AG09309 (cell line): ENCODE measurements at regions not wholly inside any gene's neighbourhood (a gene's known extent, or its start where the extent isn't known, plus 50 kb on each side); places are given as distances from the start of the nearest gene placed in this dataset.
"Not testable (repeated sequence)": the region's sequence is repeated elsewhere in the genome, so short reads cannot be mapped to it uniquely, and the experiment has no call there.

ENCODE experiments used
- DNase-seq: peaks from one replicate; pipeline ENCODE4 v3.0.0-alpha.2; 2010; ENCODE audit warnings: low read depth
- H3K4me3 ChIP-seq: 2 replicates; pipeline ENCODE4 v1.5.1; 2011; ENCODE audit warnings: mild to moderate bottlenecking, low read depth, low read length, moderate library complexity; ENCODE audit not compliant: control insufficient read depth
- TF ChIP-seq, protein P1 (sequence below): IDR thresholded peaks from 2 replicates; pipeline ENCODE4 v1.5.1; 2011; ENCODE audit warnings: mild to moderate bottlenecking, low read depth, low read length, inconsistent platforms; ENCODE audit not compliant: insufficient read depth, control insufficient read depth; ENCODE audit errors: missing control alignments

GRCh38 chr2:16750175-16750924 is 84.7 kb upstream of the CYRIA start:
- DNase-seq: no peak
- TF ChIP-seq, protein P1, sequence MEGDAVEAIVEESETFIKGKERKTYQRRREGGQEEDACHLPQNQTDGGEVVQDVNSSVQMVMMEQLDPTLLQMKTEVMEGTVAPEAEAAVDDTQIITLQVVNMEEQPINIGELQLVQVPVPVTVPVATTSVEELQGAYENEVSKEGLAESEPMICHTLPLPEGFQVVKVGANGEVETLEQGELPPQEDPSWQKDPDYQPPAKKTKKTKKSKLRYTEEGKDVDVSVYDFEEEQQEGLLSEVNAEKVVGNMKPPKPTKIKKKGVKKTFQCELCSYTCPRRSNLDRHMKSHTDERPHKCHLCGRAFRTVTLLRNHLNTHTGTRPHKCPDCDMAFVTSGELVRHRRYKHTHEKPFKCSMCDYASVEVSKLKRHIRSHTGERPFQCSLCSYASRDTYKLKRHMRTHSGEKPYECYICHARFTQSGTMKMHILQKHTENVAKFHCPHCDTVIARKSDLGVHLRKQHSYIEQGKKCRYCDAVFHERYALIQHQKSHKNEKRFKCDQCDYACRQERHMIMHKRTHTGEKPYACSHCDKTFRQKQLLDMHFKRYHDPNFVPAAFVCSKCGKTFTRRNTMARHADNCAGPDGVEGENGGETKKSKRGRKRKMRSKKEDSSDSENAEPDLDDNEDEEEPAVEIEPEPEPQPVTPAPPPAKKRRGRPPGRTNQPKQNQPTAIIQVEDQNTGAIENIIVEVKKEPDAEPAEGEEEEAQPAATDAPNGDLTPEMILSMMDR: no peak
- no peak overlapping the region for H3K4me3 ChIP-seq

DNA sequence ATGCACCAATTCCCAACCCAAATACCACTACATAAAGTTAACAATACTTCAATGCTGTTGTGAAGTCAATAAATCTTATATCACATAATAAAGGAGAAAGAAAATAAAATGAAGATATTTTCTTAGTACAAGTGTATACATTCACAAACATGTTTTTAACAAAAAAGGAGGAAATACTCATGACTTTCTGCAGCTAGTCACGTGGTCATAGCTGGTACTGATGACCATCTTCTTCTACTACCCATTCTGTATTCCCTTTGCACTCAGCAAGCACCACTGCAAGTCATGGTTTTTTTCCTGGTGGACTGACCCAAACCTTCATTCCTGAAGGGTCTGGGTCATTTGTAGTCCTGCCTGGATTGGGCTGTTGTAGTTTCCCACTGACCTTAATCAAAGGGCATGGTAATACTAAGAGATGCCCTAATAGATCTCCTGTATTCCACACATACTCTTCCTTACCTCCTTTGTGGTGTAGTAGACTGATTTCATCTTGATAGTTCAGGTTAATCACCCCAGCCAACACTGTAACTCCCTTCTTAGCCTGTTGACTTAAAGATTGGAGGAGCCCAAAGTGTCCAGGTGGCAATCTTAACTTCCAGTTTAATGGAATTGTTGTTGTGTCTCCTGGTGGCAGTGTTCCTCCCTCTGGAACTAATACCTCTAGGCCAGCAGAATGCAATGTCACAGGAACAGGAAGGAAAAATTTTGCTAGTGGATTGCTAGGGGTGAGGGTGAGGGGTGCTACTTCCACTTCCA is 83.1 kb upstream of the CYRIA start:
- H3K4me3 ChIP-seq, DNase-seq: not testable (repeated sequence)

DNA sequence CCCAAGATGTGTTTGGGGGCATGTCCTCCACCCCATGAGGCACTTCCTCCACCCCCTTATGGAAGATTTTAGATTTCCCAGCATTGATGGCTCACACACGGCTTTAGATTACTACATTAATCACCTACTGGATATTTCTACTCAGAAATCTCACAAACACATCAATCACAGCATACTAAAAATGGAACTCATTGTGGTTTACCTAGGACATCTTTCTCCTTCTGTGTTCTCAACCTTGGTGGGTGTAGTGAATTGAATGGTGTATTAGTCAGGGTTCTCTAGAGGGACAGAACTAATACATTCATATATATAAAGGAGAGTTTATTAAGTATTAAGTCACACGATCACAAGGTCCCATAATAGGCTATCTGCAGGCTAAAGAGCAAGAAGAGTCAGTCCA is 82.1 kb upstream of the CYRIA start:
- no peak overlapping the region for H3K4me3 ChIP-seq
- DNase-seq: no peak
- TF ChIP-seq, protein P1: no peak

DNA sequence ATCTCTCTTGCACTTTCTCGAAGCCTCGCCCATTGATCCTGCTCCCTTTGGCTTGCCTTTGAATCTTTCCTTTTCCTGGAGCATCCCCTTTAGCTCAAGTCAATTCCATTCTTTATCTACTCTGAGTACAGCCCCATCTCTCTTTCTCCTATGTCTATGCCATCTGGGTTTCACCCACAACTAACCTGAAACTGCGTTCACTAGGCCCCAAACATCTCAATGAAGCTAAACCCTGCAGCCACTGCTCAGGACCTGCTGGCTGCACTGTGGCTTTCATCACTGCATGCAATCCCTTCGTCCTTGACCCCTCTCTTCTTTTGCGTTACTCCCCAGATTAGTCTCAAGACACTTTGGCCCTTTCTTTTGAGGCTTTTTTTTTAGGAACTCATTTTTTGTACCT is 81.6 kb upstream of the CYRIA start:
- no peak for DNase-seq
- TF ChIP-seq, protein P1: no peak
- no peak overlapping the region for H3K4me3 ChIP-seq

DNA sequence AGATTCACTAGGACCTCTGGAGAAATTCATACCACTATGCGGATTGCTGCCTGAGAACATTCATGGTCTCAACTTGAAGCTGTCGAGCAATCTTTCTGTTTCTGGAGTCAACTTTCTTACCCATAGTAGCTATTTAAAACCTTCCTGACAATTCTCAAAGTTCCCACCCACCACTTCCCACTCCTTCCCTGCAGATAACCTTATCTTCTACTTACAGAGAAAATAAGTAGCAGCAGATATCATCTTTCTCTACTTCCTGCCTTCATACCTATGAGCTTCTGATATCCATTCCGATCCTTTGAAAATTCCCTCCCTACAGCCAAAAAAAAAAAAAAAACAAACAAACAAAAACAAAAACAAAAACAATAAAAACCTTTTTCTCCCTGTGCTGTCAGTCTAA is 81.2 kb upstream of the CYRIA start:
- TF ChIP-seq, protein P1: no peak
- H3K4me3 ChIP-seq: no peak overlapping the region
- no peak for DNase-seq

DNA sequence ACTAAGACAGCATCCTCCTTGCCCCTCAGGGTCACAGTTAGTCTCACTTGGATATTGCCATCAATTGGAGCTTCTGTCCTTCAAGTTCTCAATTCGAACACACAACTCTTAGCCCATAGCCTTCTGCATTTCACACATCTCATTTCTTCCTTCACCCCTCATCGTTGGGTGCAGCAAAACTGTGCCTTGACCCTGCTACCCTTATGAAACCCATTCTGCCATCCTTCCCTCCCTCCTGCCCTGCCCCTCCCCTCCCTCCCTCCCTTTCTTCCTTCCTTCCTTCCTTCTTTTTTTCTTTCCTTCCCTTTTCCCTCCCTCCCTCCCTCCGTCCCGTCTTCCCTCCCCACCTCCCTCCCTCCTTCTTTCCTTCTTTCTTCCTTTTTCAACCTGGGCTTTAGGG is 80.7 kb upstream of the CYRIA start:
- no peak for DNase-seq
- TF ChIP-seq, protein P1: no peak

DNA sequence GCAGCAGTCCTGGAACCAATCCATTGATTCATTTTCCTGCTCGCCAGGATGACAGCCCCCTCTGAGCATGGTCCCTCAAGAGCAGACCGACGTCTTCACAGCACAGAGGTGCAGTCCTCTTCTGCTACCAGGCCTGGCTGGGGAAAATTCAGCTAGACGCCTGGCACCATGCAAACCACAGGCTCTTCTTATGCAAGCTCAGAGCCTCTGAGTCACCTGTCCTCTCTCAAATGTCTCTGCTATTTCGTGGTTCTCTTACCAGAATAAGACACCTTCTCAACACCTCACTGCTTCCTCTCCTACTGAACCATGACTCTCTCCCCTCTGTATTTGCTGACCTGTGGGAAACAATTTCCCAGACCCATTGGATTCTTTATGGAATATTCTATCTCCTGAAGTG is 79.8 kb upstream of the CYRIA start:
- DNase-seq: no peak
- no peak overlapping the region for H3K4me3 ChIP-seq
- TF ChIP-seq, protein P1: no peak

More for the DNA sequence above, 80.7 kb upstream of the CYRIA start:
- no peak overlapping the region for H3K4me3 ChIP-seq
